ENCODE measurements at regions not wholly inside any gene's neighbourhood (a gene's known extent, or its start where the extent isn't known, plus 50 kb on each side); places are given as distances from the start of the nearest gene placed in this dataset.

GRCh38 chr13:26888632-26889031 lies 128.0 kb upstream of the GPR12 start:
- no peaks in the 10 kb centered on the region for H3K9me3 ChIP-seq
- DNase-seq: no peak
- H3K27ac ChIP-seq: no peak overlapping the region
- H3K4me3 ChIP-seq: no peak overlapping the region
- intact Hi-C loops (cut with DNase I): no loop called here
- no peaks in the 10 kb centered on the region for H3K4me1 ChIP-seq
- TF ChIP-seq POLR2A (IDR thresholded peaks at IDR 0.05) (no peak), CTCF (IDR thresholded peaks at IDR 0.05) (no peak)
- 79 to 80% methylated on average over 5 to 6 of the region's 7 CpGs for WGBS, 2 donors
- peaks cover 0 to 2% (median 0%) of the 10 kb centered on the region in 4 donors for H3K27me3 ChIP-seq
- H3K36me3 ChIP-seq: no peaks in the 10 kb centered on the region

GRCh38 chr13:26887594-26887993 lies 127.0 kb upstream of the GPR12 start:
- Histone ChIP-seq H3K36me3 (no peaks in the 10 kb centered on the region), H3K27ac (no peak overlapping the region), H3K4me3 (no peak overlapping the region), H3K4me1 (no peaks in the 10 kb centered on the region), H3K9me3 (no peaks in the 10 kb centered on the region), H3K27me3 (peaks cover 0 to 7% (median 0%) of the 10 kb centered on the region in 4 donors)
- intact Hi-C loops (cut with DNase I): no loop called here
- 64 to 84% methylated on average over 3 of the region's 3 CpGs for WGBS, 2 donors
- DNase-seq: no peak
- TF ChIP-seq POLR2A (IDR thresholded peaks at IDR 0.05) (no peak), CTCF (IDR thresholded peaks at IDR 0.05) (no peak)

GRCh38 chr13:26883613-26884257 lies 123.1 kb upstream of the GPR12 start:
- Histone ChIP-seq H3K27me3 (peaks cover 0 to 7% (median 0%) of the 10 kb centered on the region in 4 donors), H3K36me3 (no peaks in the 10 kb centered on the region), H3K4me1 (no peaks in the 10 kb centered on the region), H3K4me3 (no peak overlapping the region), H3K27ac (no peak overlapping the region), H3K9me3 (no peaks in the 10 kb centered on the region)
- DNase-seq: no peak
- intact Hi-C loops (cut with DNase I): no loop called here
- TF ChIP-seq POLR2A (IDR thresholded peaks at IDR 0.05): no peak
- TF ChIP-seq CTCF (IDR thresholded peaks at IDR 0.05): no peak
- WGBS, 2 donors: 40 to 54% methylated on average over 3 of the region's 3 CpGs

GRCh38 chr13:26882731-26883130 lies 122.1 kb upstream of the GPR12 start:
- no peak overlapping the region for H3K27ac ChIP-seq
- intact Hi-C loops (cut with DNase I): no loop called here
- H3K9me3 ChIP-seq: no peaks in the 10 kb centered on the region
- WGBS, 2 donors: 76 to 87% methylated on average over 6 to 7 of the region's 7 CpGs
- no peak overlapping the region for H3K4me3 ChIP-seq
- H3K36me3 ChIP-seq: no peaks in the 10 kb centered on the region
- H3K27me3 ChIP-seq: peaks cover 0 to 7% (median 0%) of the 10 kb centered on the region in 4 donors
- TF ChIP-seq CTCF (IDR thresholded peaks at IDR 0.05): no peak
- no peak for TF ChIP-seq POLR2A (IDR thresholded peaks at IDR 0.05)
- no peak for DNase-seq
- no peaks in the 10 kb centered on the region for H3K4me1 ChIP-seq

GRCh38 chr13:26881154-26881553 lies 120.6 kb upstream of the GPR12 start:
- intact Hi-C loops (cut with DNase I): no loop called here
- TF ChIP-seq CTCF (IDR thresholded peaks at IDR 0.05): no peak
- TF ChIP-seq POLR2A (IDR thresholded peaks at IDR 0.05): no peak
- 38 to 69% methylated on average over 6 of the region's 6 CpGs for WGBS, 2 donors

More at GRCh38 chr13:26881154-26881553, 120.6 kb upstream of the GPR12 start:
- Histone ChIP-seq H3K4me1 (no peaks in the 10 kb centered on the region), H3K9me3 (peaks cover 0 to 6% (median 4%) of the 10 kb centered on the region in 3 donors), H3K27me3 (peaks cover 0 to 7% (median 0%) of the 10 kb centered on the region in 4 donors), H3K27ac (no peak overlapping the region), H3K36me3 (no peaks in the 10 kb centered on the region), H3K4me3 (no peak overlapping the region)
- DNase-seq: no peak
